Activated CD8-positive, alpha-beta memory T cell treated with anti-CD3 and anti-CD28 coated beads, Interleukin-2, amount 50 U/mL, for 48 hours (primary cell): ENCODE measurements at regions not wholly inside any gene's neighbourhood (a gene's known extent, or its start where the extent isn't known, plus 50 kb on each side); places are given as distances from the start of the nearest gene placed in this dataset.

Source experiments
- DNase-seq: peaks from one replicate; pipeline ENCODE4 v3.0.0-alpha.2; 2020

DNA sequence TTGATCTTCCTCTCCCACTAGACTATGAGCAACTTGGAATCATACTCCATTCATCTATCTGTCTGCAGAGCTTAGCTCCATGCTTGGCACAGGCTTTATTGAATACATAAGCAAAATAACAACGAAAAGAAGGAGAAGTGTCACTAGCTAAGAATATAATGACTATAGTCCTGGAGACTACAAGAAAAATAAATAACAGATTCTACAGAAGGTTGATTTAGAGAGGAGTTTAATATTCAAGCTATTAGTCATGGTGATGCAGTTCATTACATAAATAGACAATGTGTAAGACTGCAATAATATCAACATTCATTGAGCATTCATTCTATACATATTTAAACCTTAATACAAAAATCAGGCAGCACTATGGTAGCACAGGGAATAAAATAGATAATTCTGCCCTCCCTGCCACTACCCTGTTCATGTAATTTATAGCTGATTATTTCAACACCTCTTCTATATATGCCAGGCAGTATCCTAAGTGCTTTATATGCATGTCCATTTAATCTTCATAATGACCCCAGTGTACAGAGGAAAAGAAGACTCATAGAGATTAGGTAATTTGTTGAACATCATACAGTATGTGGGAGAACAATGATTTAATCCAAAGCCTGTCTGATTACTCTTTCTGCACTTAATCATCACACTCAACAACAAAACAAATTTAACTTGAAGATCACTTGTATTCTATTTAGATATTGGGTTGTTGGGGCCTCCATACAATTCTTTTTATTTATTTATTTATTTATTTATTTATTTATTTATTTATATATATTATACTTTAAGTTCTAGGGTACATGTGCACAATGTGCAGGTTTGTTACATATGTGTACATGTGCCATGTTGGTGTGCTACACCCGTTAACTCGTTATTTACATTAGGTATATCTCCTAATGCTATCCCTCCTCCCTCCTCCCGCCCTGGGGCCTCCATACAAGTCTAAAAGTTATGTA, 165.3 kb downstream of the RNF152 start:
- no peak for DNase-seq

DNA sequence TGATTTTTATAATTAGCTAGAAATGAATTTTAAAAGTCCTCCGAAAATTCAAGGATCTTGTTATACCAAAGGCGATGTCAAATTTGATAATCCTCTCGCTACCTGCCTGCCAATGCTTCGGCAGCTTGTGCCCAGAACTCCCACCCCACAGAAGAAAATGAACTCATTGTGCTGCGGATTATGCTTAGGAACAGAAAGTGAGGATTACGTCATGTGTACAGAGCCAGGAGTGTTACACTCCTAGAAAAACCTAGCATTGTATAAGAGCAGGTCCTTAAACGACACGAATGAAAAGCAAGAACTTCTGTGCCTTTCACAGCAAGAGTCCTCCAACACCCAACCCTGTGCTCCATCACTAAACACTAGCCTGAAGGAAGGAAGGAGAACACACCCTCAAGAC, 168.3 kb downstream of the RNF152 start:
- no peak for DNase-seq

DNA sequence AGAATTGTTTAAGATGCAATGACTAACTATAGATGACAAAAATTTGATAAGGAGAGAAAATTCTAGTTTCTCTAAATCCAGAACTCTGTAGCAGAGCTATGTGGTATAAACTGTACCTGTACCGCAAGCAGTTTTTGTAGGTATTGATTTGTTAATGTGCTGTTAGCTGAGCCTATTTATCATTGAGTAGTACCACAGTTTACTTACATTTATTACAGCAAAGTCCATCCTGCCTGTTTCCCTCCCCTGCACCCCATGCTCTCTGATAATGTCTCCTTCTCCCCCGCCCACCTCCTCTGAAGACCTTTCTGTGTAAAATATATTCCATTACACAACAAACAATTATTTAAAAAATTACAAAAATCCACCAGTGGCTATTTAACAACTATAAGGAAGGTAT, 170.6 kb downstream of the RNF152 start:
- no peak for DNase-seq

DNA sequence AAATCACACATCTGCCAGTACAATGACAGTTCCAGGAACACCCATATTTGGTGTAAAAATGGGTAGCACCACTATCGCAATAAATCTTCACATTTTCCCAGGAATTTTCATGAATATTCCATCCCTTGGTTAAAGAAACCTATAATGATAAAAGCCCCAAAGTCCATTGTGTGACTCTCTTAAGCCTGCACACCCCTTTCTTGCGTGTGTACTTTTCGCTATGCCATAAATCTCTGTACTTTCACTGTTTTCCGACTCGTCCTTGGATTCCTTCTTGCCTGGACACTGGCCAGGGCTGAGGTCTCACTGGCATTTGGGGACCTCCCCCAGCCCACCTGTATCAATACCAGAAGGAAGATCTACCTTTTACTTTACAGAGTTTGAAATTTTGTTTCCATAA, 172.3 kb downstream of the RNF152 start:
- DNase-seq, result no peak

DNA sequence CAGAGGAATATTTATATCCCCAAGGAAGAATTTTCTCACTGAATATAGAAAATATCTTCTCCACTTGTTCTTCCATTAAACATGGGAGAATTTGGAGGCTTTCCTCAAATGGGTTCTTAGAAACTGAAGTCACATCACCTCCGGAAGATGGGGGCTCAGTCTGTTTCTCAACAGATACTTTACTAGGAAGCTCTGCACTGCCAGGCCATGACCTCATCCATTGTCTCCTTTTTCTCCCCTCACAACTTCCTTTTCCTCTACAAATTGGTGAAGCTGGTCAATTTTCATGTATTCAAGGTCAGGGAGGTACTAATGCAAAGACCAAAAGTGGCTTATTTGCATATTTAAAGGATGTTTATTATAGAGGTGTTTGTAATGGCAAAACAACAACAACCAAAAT, 173.1 kb downstream of the RNF152 start:
- DNase-seq, result no peak

DNA sequence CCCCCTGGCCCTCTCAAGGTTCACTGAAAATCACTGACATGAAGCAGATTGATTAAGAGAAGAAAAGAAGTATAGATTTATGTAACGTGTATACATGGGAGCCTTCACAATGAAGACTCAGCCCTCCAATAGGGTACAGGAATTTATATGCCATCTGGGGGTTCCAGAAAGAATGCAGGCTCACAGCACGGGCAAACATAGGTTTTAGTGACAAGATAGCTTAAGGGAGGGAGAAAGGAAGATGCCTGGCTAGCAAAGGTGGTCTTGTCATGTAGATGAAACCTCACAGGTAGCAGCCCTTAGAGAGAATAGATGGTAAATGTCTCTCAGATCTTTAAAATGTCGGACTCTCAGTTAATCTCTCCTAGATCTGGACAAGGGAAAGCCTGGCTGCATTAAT, 173.9 kb downstream of the RNF152 start:
- no peak for DNase-seq

DNA sequence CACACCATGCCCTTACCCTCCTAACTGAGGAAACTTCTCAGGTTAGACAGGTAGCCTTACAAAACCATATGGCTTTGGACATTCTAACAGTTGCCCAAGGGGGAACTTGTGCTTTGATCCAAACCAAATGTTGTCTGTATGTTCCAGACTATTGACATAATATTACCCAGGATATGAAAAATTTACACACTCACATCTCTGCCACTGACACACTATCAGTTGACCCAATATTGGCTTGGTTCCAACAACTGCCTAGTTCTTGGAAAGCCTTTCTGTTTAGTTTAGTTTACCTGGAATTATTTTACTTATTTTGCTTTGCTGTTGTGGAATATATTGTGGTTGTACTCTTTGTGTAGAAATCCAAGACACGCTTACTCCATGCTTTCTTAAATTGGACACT, 178.4 kb downstream of the RNF152 start:
- no peak for DNase-seq

DNA sequence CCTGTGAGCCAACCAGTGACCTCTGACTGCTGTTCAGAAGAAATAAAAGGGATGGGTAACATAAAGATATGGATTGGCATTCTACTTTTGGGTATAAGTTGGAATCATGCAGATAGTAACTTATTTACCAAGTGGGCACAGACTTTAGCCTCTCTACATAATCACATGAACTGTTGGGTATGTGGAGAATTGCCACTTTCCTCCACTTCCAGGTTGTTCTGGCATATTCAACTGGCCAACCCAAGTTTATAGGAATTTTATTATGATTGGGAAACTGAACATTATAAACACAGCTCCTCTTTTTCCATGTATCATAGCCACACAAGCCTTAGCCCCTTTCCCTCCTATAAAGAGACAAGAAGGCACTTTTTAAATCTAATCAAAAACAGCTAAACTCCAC, 179.3 kb downstream of the RNF152 start:
- no peak for DNase-seq

DNA sequence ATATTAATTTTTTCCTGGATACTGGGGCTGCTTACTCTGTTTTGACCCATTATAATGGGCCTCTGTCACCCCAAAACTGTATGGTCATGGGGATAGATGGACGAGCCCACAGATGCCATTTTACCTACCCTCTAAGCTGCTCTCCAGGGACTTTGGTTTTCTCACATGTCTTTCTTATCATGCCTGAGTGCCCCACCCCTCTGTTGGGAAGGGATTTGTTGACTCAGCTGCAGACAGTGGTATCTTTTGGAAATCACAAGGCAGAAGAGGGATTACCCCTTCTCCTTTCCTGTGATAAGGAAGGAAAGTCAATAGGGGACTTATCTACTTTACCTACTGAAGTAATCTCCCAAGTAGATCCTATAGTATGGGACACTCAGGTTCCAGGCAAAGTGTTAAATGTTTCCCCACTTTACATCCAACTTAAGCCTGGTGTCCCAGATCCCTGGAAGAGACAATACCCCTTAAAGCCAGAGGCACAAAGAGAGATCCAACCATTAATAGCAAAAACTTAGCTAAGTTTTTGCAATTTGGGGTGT, 182.7 kb downstream of the RNF152 start:
- DNase-seq, result no peak

DNA sequence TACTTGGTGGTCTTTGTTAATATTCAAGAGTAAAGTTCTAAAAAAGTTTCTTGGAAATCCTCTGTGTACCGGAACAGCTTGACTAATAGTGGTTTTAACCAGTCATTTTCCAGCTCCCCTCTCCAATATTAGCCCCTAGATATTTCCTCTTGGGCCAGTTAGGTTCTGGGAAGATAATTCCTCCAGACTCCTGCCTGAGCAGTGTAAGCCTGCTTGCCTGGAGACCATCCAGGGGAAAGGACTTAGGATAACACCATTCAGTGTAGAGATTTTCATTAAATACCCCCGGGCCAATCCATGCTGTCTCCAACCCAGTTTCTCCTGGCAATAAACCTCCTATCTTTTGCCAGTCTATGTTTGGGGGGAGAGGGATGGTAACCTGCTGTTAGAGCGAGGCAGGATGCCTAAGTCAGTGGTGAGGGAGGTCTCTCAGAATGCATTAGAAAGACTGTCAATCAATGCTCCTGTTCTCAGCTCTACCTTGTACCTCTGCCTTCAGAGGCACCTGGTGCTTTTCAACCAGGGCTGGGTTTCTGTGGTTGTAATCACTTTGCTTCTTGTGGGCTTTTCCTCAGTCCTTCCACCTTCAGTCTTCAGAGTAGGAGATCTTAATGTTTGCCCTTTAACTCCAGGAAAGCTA, 186.4 kb downstream of the RNF152 start:
- DNase-seq, result no peak

DNA sequence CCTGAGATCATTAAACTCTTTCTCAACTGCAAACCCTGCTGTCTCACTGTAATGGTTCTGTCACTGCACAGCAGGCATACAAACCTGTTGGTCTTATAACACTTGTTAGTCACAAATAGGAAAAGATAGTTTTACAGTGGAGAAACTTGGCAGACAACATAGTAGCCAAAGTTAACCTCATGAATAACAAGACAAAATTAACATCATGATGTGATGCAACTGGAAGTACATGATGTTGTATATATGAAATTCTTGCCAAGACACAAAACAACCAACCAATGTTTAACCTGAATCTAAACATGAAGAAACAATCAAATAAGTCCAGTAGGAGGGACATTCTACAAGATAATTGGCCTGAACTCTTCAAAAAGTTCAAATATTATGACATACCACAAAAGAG, 189.3 kb downstream of the RNF152 start:
- DNase-seq, result no peak

DNA sequence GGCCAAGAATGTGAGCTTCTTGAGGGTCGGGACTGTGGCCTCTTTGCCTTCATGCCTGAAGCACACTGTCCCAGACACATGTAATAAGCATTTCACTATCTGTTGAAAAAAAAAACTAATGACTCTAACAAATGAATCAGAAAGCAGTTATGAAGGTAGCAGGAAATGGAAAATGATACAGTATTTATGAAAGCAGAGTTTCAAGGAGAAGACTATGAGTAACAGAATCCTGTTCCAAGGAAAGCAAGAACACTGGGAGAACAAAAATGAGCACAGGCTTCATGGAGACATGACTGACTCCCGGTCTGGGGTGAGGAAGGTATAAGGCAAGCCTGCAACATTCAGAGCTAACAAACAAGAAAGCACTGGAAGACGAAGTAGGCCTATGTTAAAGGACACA, 190.8 kb downstream of the RNF152 start:
- DNase-seq, result no peak

DNA sequence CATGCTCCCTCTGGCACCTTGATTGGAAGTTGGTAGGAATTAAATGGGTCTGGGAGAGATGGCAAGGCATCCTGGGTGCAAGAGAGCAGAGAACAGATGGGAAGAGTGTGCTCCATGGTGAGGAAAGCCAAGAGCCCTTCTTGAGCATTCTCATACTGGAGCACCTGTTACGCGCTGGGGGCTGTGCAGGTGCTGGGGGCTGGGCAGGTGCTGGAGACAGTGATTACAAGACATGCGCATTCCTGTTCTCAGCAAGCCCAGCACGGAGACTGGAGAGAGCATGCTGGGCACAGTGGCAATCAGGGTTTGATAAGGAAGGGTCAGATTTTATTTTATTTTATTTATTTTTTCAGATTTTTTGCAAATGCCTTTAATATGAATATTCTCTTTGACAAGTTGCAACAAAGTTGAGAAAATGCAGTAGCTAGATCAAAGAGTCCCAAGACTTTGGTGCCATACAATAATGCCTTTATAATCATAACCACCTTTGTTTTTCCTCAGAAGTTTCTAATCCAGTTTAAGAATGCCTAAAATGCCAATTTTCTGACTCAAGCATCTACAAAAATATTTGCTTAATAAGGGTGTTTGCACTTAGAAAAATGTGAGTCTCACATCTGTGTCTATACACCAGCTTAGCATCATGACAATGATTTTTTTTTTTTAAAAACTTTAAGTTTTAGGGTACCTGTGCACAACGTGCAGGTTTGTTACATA, 193.3 kb downstream of the RNF152 start:
- DNase-seq, result no peak

DNA sequence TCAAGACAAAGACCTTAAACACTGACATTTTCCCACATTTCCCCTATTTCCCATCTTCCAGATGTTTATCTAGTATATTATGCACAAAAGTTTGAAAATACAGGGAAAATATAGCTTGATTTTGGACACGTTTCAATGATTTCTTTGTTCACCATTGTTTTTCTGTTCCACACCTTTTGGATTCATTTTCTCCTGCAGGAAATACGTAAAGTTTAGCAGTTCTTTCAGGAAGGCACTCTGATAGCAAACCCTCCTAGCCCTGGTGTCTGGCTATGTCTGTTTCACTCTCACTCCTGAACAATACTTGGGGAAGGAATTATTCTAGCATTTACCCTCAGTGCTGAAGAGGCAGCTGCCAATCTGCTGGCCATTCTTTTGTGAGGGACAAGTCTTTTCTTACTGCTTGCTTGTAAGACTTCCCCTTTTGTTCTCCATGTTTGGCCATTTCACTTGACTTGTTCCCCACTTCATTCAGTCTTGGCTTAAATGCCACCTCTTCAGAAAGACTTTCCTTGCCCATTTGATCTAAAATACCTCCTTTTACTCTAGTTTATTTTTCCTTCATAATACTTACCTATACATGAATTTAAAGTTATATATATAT, 195.4 kb downstream of the RNF152 start:
- no peak for DNase-seq

DNA sequence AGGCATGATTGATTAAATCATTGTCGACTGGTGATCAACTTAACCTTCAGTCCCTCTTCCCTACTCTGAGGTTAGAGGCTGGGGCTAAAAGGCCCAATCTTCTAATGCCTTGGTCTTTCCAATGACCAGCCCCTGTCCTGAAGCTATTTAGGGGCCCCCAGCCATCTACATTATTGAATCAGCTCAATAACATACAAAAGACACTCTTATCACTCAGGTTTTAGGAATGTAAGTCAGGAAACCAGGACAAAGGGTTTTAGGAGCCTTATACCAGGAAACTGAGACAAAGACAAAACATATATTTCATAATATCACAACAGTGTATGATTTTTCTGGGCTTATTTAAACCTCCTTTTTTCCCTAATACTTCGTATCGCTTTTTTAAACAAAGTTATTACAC, 198.6 kb downstream of the RNF152 start:
- DNase-seq, result no peak

DNA sequence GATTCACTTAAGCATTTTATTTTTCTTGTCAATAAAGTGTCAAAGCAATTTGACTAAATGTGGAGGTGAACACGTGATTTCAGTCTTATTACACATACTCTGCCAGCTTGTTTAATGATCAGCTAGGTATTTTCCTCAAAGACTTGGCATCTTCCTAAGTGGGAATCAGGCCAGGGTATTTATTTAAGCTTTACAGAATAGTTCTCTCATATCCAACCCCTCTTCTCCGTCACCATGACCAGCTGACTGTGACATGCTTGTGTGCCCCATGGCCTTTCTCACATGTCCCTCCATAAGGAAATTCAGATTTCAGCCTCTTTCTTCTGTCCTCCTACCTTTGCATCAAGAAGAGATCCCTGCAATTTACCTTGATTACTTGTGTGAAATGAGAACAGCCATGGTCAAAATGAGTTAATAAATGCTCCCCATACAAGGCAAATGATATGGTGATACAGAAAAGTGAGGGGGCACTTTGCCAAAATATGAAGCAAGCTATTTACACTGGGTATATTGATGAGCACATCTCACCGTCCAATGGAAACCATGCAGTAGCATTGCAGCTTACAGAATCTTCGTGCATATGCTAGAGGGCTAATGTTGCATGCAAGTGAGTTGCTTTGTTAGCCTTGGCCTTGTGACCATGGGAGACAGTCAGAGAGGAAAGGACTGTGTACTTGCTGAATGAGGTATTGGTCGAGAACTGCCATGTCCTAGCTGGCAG, 202.2 kb downstream of the RNF152 start:
- DNase-seq, result no peak

DNA sequence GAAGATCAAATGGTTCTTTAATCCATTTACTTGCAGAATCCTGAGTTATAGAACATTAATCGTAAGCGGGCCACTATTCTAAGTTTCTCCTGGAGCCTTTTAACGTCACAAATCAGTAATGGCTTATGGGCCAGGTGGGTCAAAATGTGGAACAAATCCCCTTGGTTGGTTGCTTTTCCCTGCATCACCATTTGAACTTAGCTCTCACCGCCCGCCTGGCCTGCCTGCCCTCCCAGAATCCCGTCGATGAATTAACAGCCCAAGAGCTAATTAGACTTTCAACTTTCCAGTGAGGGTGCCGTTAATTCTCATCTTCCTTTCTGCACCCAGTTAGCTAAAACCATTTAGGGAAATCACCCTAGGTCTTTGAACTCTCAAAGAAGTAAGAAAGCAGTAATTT, 205.5 kb downstream of the RNF152 start:
- DNase-seq, result no peak

DNA sequence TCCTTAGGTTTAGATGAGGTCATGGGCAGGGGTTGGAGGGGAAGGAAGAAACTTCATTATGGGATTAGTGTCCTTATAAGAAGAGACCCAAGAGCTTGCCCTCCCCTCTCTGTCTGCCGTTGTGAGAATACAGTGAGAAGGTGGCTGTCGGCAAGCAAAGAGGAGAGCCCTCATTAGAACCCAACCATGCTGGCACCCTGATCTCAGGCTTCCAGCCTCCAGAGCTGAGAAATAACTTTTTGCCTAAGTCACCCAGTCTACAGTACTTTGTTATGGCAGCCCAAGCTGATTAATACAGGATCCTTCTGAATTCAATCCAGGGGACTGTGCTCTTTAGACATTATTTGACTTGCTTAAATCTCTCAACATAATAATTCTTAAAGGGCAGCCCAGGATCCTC, 209.0 kb downstream of the RNF152 start:
- no peak for DNase-seq

DNA sequence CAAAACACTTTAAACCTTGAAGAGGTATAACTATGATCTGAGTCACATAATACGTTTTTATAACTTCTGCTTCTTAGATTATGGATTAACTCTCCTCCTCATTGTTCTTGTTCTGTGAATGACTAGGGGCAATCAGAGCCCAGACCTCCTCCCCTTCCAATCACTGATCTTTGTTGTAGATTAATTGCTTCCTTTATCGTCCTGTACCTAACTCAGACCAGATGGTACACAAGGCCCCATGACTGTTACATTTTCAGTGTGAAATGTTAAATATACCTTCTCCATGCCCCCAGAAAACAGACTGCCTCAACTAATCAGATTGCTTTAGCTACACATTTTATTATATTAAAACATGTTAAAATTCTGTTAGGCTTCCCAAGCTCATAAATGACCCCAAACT, 211.7 kb downstream of the RNF152 start:
- no peak for DNase-seq

DNA sequence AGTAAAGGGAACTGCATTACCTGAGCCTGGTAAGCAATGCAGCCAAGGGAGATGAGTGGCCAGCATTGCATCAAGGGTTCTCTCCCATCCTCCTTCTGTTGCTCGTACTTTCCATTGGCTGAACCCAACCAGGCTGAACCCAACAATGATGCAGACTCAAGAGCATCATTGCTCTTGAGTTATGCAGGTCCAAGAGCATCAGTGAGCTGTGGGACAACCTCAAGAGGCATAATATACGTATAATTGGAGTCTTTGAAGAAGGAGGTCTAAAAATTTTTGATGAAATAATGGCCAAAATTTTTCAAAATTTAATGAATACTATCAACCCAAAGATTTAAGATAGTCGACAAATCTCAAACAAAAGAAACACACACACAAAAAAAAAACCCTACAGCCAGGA, 213.0 kb downstream of the RNF152 start:
- DNase-seq, result no peak

DNA sequence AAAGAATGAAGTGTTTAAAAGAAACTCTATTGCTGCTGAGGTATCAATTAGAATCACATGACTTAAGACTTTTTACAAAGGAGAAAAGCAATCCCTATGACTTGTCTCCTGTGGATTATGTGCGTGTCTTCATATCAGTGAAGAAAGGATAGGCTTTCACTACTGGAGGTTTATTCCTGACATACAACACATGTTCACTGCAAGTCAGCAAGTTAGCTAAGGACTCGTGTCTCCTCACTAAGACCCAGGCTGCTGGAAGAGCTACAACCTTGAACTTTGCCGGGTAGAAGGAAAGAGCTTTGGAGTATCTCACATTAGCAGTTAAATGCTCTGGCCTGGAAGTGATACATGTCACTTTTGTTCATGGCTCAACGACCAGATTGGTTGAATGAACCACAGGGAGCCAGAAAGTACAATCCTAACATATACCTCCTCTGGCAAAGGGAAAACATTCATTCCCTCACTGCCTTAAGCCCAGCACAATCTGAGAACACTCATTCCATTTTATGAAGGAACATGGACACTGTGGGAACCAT, 215.3 kb downstream of the RNF152 start:
- no peak for DNase-seq

DNA sequence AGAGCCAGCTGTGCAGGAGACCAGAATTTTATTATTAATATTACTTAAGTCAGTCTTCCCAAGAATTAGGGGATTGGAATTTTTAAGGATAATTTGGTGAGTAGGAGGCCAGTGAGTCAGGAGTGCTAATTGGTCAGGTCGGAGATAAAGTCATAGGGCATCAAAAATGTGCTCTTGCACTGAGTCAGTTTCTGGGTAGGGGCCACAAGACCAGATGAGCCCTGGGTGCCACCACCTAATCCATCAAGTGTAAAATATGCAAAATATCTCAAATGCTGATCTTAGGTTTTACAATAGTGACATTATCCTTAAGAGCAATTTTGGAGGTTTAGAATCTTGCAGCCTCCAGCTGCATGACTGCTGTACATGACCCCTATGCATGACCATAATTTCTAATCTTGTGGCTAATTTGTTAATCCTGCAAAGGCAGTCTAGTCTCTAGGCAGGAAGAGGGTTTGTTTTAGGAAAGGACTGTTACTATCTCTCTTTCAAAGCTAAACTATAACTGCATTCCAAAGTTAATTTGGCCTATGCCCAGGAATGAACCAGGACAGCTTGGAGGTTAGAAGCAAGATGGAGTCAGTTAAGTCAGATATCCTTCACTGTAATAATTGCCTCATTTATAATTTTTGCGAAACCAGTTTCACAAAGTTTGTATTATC, 215.9 kb downstream of the RNF152 start:
- no peak for DNase-seq
